NB4 (cell line): ENCODE measurements at regions not wholly inside any gene's neighbourhood (a gene's known extent, or its start where the extent isn't known, plus 50 kb on each side); places are given as distances from the start of the nearest gene placed in this dataset.

ENCODE experiments used
- DNase-seq: peaks from one replicate; pipeline ENCODE4 v3.0.0; 2010; ENCODE audit warnings: low read depth
- H3K4me3 ChIP-seq: one replicate; pipeline ENCODE4 v1.5.1; 2011; ENCODE audit warnings: mild to moderate bottlenecking, low read depth, low read length, moderate library complexity
- CTCF ChIP-seq: IDR thresholded peaks from one replicate; pipeline ENCODE4 v1.5.1; 2012; ENCODE audit warnings: low read depth, low read length
- MAX ChIP-seq: IDR thresholded peaks from 2 replicates; pipeline ENCODE4 v1.6.1; 2011; ENCODE audit warnings: low read depth, low read length
- MYC ChIP-seq: IDR thresholded peaks from 2 replicates; pipeline ENCODE4 v1.6.1; 2011; ENCODE audit warnings: low read depth, low read length
- POLR2A ChIP-seq: IDR thresholded peaks from 2 replicates; pipeline ENCODE4 v1.6.1; 2011; ENCODE audit warnings: mild to moderate bottlenecking; ENCODE audit not compliant: insufficient read length; ENCODE audit errors: extremely low read depth

GRCh38 chr12:68499616-68500015, 111.1 kb upstream of the RAP1B start:
- H3K4me3 ChIP-seq = no peak overlapping the region
- DNase-seq = no peak
- TF ChIP-seq MAX (no peak), CTCF (no peak), POLR2A (no peak), MYC (no peak)

GRCh38 chr12:68501226-68501625, 109.5 kb upstream of the RAP1B start:
- DNase-seq = no peak
- TF ChIP-seq MYC = no peak
- TF ChIP-seq POLR2A = no peak
- no peak for TF ChIP-seq CTCF
- TF ChIP-seq MAX = no peak
- H3K4me3 ChIP-seq = no peak overlapping the region

GRCh38 chr12:68505970-68506369, 104.7 kb upstream of the RAP1B start:
- no peak overlapping the region for H3K4me3 ChIP-seq
- no peak for TF ChIP-seq CTCF
- TF ChIP-seq MYC = no peak
- no peak for TF ChIP-seq MAX
- no peak for TF ChIP-seq POLR2A
- no peak for DNase-seq

- no peak for DNase-seq
- H3K4me3 ChIP-seq = no peak overlapping the region
- TF ChIP-seq CTCF (no peak), POLR2A (no peak)
Observed at GRCh38 chr12:68506619-68507018, 104.1 kb upstream of the RAP1B start.

GRCh38 chr12:68507657-68508056, 103.0 kb upstream of the RAP1B start:
- TF ChIP-seq MYC (no peak), MAX (no peak), CTCF (no peak), POLR2A (no peak)
- DNase-seq = no peak
- no peak overlapping the region for H3K4me3 ChIP-seq

GRCh38 chr12:68508576-68508975, 102.1 kb upstream of the RAP1B start:
- DNase-seq = no peak
- TF ChIP-seq CTCF = no peak
- no peak for TF ChIP-seq MYC
- TF ChIP-seq MAX = no peak
- no peak for TF ChIP-seq POLR2A
- no peak overlapping the region for H3K4me3 ChIP-seq
